OCI-LY7 (cell line): ENCODE measurements at regions not wholly inside any gene's neighbourhood (a gene's known extent, or its start where the extent isn't known, plus 50 kb on each side); places are given as distances from the start of the nearest gene placed in this dataset.

ENCODE experiments used
- BruUV-seq: library from RNA; stranded (reverse); fragments of 400-500 nt; replicated peaks from 2 replicates; lab custom pipeline; 2021; lab: Mats Ljungman, UMichigan
- CTCF ChIA-PET: fragments of 300-600 bp; sonication (Branson Sonifier 250); formaldehyde crosslinking; loops from one replicate; lab custom pipeline; 2022; ENCODE audit warnings: antibody characterized with exemption; ENCODE audit not compliant: unreplicated experiment; lab: Charles Lee
- POLR2A ChIA-PET: fragments of 300-600 bp; sonication (Branson Sonifier 250); formaldehyde crosslinking; loops from one replicate; lab custom pipeline; 2022; ENCODE audit warnings: antibody characterized with exemption; lab: Charles Lee
- DNase-seq: peaks from one replicate; pipeline ENCODE4 v3.0.0-alpha.2; 2015; ENCODE audit warnings: low spot score
- H2AFZ ChIP-seq: fragments of 200-600 bp; sonication (generic), shearing (Covaris generic); 2 replicates; pipeline ENCODE4 v1.6.1; 2014; ENCODE audit warnings: mild to moderate bottlenecking, antibody characterized with exemption, low read length, moderate library complexity
- H3K27ac ChIP-seq: fragments of 200-600 bp; sonication (generic); 2 replicates; pipeline ENCODE4 v1.5.1; 2014; ENCODE audit warnings: mixed run types, low read depth, mild to moderate bottlenecking, moderate library complexity, low read length, inconsistent platforms; ENCODE audit not compliant: poor library complexity, severe bottlenecking
- H3K36me3 ChIP-seq: fragments of 200-600 bp; sonication (generic); 2 replicates; pipeline ENCODE4 v1.6.1; 2014; ENCODE audit warnings: mild to moderate bottlenecking, antibody characterized with exemption, low read length, moderate library complexity, mixed read lengths; ENCODE audit not compliant: insufficient read depth
- H3K4me1 ChIP-seq: fragments of 200-600 bp; sonication (generic); 2 replicates; pipeline ENCODE4 v1.5.1; 2014; ENCODE audit warnings: mild to moderate bottlenecking, low read length; ENCODE audit not compliant: insufficient read depth, poor library complexity, severe bottlenecking
- H3K4me2 ChIP-seq: fragments of 200-600 bp; sonication (generic); 2 replicates; pipeline ENCODE4 v1.6.1; 2014; ENCODE audit warnings: mild to moderate bottlenecking, low read length
- H3K4me3 ChIP-seq: fragments of 200-600 bp; sonication (generic); 2 replicates; pipeline ENCODE4 v1.5.1; 2014; ENCODE audit warnings: mild to moderate bottlenecking, low read depth, low read length; ENCODE audit not compliant: poor library complexity, severe bottlenecking
- H3K79me2 ChIP-seq: fragments of 200-600 bp; sonication (generic); 2 replicates; pipeline ENCODE4 v1.6.1; 2016; ENCODE audit warnings: low read depth, mild to moderate bottlenecking, low read length, moderate library complexity, mixed read lengths; ENCODE audit not compliant: insufficient read depth
- H3K9me2 ChIP-seq: fragments of 200-600 bp; sonication (generic); 2 replicates; pipeline ENCODE4 v1.6.1; 2016; ENCODE audit warnings: mild to moderate bottlenecking, low read length, mixed read lengths; ENCODE audit not compliant: insufficient read depth
- H3K9me3 ChIP-seq: fragments of 200-600 bp; sonication (generic); 2 replicates; pipeline ENCODE4 v1.6.1; 2014; ENCODE audit warnings: mild to moderate bottlenecking, mixed run types, low read length, mixed read lengths
- H4K20me1 ChIP-seq: fragments of 200-600 bp; sonication (generic); 2 replicates; pipeline ENCODE4 v1.6.1; 2014; ENCODE audit warnings: mild to moderate bottlenecking, antibody characterized with exemption, low read length, moderate library complexity, mixed read lengths; ENCODE audit not compliant: insufficient read depth
- EZH2phosphoT487 ChIP-seq: fragments of 200-600 bp; sonication (generic); IDR thresholded peaks from 2 replicates; pipeline ENCODE4 v1.6.1; 2018; ENCODE audit warnings: low read depth, borderline replicate concordance, mild to moderate bottlenecking, mixed run types, antibody characterized with exemption, low read length, moderate library complexity, mixed read lengths
- intact Hi-C: fragments of 100-400 bp; cut with micrococcal nuclease; formaldehyde crosslinking; loops from one replicate; pipeline ENCODE4 v1.10.0; 2022; ENCODE audit not compliant: unreplicated experiment
- TF ChIP-seq, protein P1 (sequence below): fragments of 200-600 bp; sonication (generic); conservative IDR thresholded peaks from 2 replicates; pipeline ENCODE4 v1.5.1; 2014; ENCODE audit warnings: mild to moderate bottlenecking, antibody characterized with exemption, low read length, moderate library complexity, mixed read lengths

DNA sequence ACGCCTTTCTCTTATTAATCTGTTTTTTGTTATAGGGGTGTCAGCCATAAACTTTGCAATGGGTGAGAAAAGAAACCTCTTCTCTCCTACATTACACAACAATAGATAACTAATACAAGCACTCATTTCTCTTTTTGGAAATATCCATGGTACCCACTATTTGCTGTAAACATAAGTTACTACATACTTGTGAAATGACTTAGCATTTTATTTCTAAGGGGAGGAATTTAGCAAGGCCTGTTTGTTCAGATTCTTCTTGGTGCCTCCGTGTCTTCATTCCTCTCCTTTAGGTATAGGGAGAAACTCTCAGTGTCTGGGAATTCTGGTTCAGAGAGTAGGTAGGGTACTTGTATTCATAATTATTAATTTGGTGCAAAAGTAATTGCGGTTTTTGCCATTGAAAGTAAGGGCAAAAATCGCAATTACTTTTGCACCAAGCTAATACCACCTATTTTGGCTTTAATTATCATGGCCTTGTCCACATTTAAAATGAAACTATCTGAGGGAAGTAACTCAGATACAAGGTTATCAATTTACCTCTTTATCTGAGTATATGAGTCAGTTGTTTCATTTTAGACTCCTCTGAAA lies 134.8 kb downstream of the MREG start:
- no peaks in the 10 kb centered on the region for H3K9me3 ChIP-seq
- H3K4me2 ChIP-seq, result no peak overlapping the region
- no peaks in the 10 kb centered on the region for H4K20me1 ChIP-seq
- no TSS peak for BruUV-seq
- H2AFZ ChIP-seq, result no peak overlapping the region
- no peak overlapping the region for H3K27ac ChIP-seq
- no peak overlapping the region for H3K4me3 ChIP-seq
- DNase-seq, result no peak
- H3K9me2 ChIP-seq, result no peaks in the 10 kb centered on the region
- intact Hi-C loops, result no loop called here
- no peaks in the 10 kb centered on the region for H3K79me2 ChIP-seq
- H3K36me3 ChIP-seq, result no peaks in the 10 kb centered on the region
- CTCF ChIA-PET, result no interaction called here
- TF ChIP-seq, protein P1, sequence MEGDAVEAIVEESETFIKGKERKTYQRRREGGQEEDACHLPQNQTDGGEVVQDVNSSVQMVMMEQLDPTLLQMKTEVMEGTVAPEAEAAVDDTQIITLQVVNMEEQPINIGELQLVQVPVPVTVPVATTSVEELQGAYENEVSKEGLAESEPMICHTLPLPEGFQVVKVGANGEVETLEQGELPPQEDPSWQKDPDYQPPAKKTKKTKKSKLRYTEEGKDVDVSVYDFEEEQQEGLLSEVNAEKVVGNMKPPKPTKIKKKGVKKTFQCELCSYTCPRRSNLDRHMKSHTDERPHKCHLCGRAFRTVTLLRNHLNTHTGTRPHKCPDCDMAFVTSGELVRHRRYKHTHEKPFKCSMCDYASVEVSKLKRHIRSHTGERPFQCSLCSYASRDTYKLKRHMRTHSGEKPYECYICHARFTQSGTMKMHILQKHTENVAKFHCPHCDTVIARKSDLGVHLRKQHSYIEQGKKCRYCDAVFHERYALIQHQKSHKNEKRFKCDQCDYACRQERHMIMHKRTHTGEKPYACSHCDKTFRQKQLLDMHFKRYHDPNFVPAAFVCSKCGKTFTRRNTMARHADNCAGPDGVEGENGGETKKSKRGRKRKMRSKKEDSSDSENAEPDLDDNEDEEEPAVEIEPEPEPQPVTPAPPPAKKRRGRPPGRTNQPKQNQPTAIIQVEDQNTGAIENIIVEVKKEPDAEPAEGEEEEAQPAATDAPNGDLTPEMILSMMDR, result no peak
- no peak for TF ChIP-seq EZH2phosphoT487
- POLR2A ChIA-PET, result interaction anchor here (0.9 kb wide), 1 partner anchor 35 kb away, joined by 5 read pairs; no protein-coding TSS in a partner anchor
- no peaks in the 10 kb centered on the region for H3K4me1 ChIP-seq

DNA sequence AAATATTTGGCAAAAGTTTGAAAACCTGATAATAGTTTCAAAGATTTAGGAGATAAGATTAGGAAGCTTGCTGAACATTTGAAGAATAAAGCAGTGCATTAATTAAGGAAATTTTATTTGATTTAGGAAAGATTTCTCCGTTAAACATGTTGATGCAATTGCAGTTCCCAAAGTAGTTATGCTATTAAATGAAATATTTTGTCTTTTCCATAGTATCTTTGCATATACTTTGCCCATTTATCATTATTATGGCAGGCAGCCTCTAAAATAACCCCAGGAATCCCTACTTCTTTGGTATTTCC lies 136.5 kb downstream of the MREG start:
- ChIA-PET CTCF (no interaction called here), POLR2A (interaction anchor here (0.7 to 1.3 kb wide), 3 partner anchors 10 to 147 kb away, joined by 3 to 4 read pairs (median 3); no protein-coding TSS in a partner anchor)
- DNase-seq, result no peak
- no peaks in the 10 kb centered on the region for H4K20me1 ChIP-seq
- no peak overlapping the region for H3K4me3 ChIP-seq
- H3K9me3 ChIP-seq, result no peaks in the 10 kb centered on the region
- H3K36me3 ChIP-seq, result no peaks in the 10 kb centered on the region
- intact Hi-C loops, result no loop called here
- no peak overlapping the region for H2AFZ ChIP-seq
- H3K79me2 ChIP-seq, result no peaks in the 10 kb centered on the region
- no TSS peak for BruUV-seq
- no peak overlapping the region for H3K4me2 ChIP-seq
- no peaks in the 10 kb centered on the region for H3K9me2 ChIP-seq
- H3K27ac ChIP-seq, result no peak overlapping the region
- TF ChIP-seq, protein P1, result no peak
- no peak for TF ChIP-seq EZH2phosphoT487
- H3K4me1 ChIP-seq, result no peaks in the 10 kb centered on the region

DNA sequence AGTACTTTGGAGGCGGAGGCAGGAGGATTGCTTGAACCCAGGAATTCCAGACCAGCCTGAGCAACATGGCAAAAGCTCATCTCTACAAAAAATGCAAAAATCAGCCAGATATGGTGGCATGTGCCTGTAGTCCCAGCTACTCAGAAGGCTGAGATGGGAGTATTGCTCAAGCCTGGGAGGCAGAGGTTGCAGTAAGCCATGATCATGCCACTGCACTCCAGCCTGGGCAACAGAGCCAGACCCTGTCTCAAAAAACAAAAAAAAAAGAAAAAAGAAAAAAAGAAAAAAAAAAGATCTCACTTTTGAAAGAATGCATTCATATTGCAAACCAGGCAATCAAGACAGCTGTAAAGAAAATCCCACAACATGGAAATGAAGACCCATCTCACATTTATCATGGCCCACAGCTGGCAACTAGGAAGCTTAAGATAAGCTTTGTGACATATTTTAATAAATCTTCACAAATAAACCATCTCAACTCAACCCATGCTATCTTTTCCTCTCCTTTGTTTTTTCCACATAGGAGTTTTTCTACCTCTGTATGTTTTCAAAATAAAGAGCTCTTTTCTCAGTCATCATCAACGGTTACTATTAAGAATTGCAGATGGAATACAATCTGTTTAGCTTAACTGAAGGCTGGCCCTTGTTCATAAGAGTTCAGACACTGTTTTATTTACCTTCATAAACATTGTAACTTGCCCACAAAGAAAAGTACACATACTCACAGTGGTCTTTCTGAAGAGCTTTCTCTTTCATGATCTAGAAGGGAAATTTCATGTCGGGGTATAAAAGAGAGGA lies 137.0 kb downstream of the MREG start:
- Histone ChIP-seq H3K27ac (no peak overlapping the region), H3K4me3 (no peak overlapping the region), H3K4me2 (no peak overlapping the region), H3K9me2 (no peaks in the 10 kb centered on the region), H3K4me1 (no peaks in the 10 kb centered on the region), H3K79me2 (no peaks in the 10 kb centered on the region), H4K20me1 (no peaks in the 10 kb centered on the region), H3K9me3 (no peaks in the 10 kb centered on the region), H3K36me3 (no peaks in the 10 kb centered on the region), H2AFZ (no peak overlapping the region)
- TF ChIP-seq, protein P1, result no peak
- TF ChIP-seq EZH2phosphoT487, result no peak
- ChIA-PET CTCF (interaction anchor here (0.5 kb wide), 1 partner anchor 714 kb away, joined by 3 read pairs; no protein-coding TSS in a partner anchor), POLR2A (interaction anchor here (0.7 to 1.5 kb wide), 4 partner anchors 9 to 147 kb away, joined by 3 to 4 read pairs (median 3); no protein-coding TSS in a partner anchor)
- no TSS peak for BruUV-seq
- DNase-seq, result no peak
- intact Hi-C loops, result no loop called here
